Upper lobe of left lung (tissue), 4 donors: ENCODE measurements at regions not wholly inside any gene's neighbourhood (a gene's known extent, or its start where the extent isn't known, plus 50 kb on each side); places are given as distances from the start of the nearest gene placed in this dataset.

Source experiments
- CTCF ChIP-seq, 6 experiments: fragments of 450-650 bp in 4 of 6; fragments of 200-600 bp in 2 of 6; sonication (generic) in 2 of 6; IDR thresholded peaks; one replicate each; pipeline ENCODE4 v1.5.1; 2016 to 2019; ENCODE audit warnings: antibody characterized with exemption in 6 of 6
- POLR2AphosphoS5 ChIP-seq, 2 donors: sonication (generic); formaldehyde crosslinking; IDR thresholded peaks; one replicate each; pipeline ENCODE4 v1.5.1; 2017; ENCODE audit warnings: antibody characterized with exemption in 2 of 2

GRCh38 chr14:97443412-97443811 is 646.2 kb downstream of the VRK1 start:
- no peak for TF ChIP-seq POLR2AphosphoS5 (IDR thresholded peaks at IDR 0.05)
- no peak for TF ChIP-seq CTCF (IDR thresholded peaks at IDR 0.05)
